ENCODE measurements at regions not wholly inside any gene's neighbourhood (a gene's known extent, or its start where the extent isn't known, plus 50 kb on each side); places are given as distances from the start of the nearest gene placed in this dataset.

DNA sequence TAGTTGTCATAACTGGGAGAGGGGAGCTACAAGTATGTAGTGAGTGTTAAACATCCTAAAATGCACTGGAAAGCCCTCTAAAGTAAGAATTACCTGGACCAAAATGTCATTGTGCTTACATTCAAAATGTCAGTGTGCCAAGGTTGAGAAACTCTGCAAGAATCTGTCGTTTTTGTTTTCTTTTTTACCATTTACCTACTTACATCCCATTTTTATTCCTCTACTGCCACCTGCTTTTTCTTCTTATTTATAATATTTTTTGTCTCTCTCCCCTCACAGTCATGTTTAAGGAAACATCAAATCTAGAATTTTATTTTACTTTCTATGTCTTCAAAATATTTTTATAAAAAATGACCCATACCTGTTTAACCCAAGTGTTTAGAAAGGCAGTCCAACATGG lies 226.4 kb downstream of the PCDH17 start:
- Histone ChIP-seq H3K79me2 (ENCODE audit: control insufficient read depth, insufficient read depth, low read length) (no peaks in the 10 kb centered on the region), H3K4me1 (ENCODE audit: control insufficient read depth in 2 of 2, insufficient read depth in 2 of 2, low read length in 2 of 2) (no peaks in the 10 kb centered on the region), H3K9ac (ENCODE audit: low read length) (no peak overlapping the region), H3K27me3 (replicated peaks in 1 of 4; ENCODE audit: control extremely low read depth in 1 of 4, control insufficient read depth in 3 of 4, insufficient read depth in 4 of 4, low read length in 3 of 4) (no peaks in the 10 kb centered on the region), H3K36me3 (replicated peaks in 1 of 2; ENCODE audit: control extremely low read depth in 1 of 2, control insufficient read depth in 1 of 2, extremely low read depth in 1 of 2, insufficient read depth in 2 of 2, low read length in 1 of 2) (no peaks in the 10 kb centered on the region), H3K27ac (ENCODE audit: low read length in 2 of 2) (no peak overlapping the region), H3K9me3 (ENCODE audit: control extremely low read depth in 1 of 3, control insufficient read depth in 2 of 3, insufficient read depth in 1 of 3, low read length in 2 of 3) (no peaks in the 10 kb centered on the region), H2AFZ (ENCODE audit: insufficient read depth, low read depth, low read length, poor library complexity, severe bottlenecking) (no peak overlapping the region), H3K4me3 (ENCODE audit: control extremely low read depth in 1 of 5, extremely low read depth in 1 of 5, insufficient read depth in 1 of 5, low read depth in 2 of 5, low read length in 4 of 5) (no peak overlapping the region), H3K4me2 (replicated peaks; ENCODE audit: low read depth, low read length, poor library complexity, severe bottlenecking) (no peak overlapping the region), H4K20me1 (ENCODE audit: control insufficient read depth, insufficient read depth, low read length, poor library complexity, severe bottlenecking) (no peaks in the 10 kb centered on the region)
- TF ChIP-seq, protein P1, sequence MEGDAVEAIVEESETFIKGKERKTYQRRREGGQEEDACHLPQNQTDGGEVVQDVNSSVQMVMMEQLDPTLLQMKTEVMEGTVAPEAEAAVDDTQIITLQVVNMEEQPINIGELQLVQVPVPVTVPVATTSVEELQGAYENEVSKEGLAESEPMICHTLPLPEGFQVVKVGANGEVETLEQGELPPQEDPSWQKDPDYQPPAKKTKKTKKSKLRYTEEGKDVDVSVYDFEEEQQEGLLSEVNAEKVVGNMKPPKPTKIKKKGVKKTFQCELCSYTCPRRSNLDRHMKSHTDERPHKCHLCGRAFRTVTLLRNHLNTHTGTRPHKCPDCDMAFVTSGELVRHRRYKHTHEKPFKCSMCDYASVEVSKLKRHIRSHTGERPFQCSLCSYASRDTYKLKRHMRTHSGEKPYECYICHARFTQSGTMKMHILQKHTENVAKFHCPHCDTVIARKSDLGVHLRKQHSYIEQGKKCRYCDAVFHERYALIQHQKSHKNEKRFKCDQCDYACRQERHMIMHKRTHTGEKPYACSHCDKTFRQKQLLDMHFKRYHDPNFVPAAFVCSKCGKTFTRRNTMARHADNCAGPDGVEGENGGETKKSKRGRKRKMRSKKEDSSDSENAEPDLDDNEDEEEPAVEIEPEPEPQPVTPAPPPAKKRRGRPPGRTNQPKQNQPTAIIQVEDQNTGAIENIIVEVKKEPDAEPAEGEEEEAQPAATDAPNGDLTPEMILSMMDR (IDR thresholded peaks at IDR 0.05) = no peak
- TF ChIP-seq EZH2 (IDR thresholded peaks at IDR 0.05; ENCODE audit: borderline replicate concordance, insufficient read depth, low read depth, low read length, poor library complexity, severe bottlenecking) = no peak
- Mint-ChIP-seq H3K27me3 (no peaks in the 10 kb centered on the region), H3K9me3 (ENCODE audit: insufficient read depth) (no peaks in the 10 kb centered on the region), H3K27ac (no peak overlapping the region), H3K4me3 (no peak overlapping the region), H3K4me1 (no peaks in the 10 kb centered on the region)
- ATAC-seq (ENCODE audit: low read depth) (no peak), DNase-seq (no peak)
- ChIA-PET POLR2A (no interaction called here), CTCF (no interaction called here)
- 25% methylated on average over 1 of the region's 1 CpG for WGBS (ENCODE audit: insufficient coverage)
- intact Hi-C loops (cut with micrococcal nuclease) = no loop called here

DNA sequence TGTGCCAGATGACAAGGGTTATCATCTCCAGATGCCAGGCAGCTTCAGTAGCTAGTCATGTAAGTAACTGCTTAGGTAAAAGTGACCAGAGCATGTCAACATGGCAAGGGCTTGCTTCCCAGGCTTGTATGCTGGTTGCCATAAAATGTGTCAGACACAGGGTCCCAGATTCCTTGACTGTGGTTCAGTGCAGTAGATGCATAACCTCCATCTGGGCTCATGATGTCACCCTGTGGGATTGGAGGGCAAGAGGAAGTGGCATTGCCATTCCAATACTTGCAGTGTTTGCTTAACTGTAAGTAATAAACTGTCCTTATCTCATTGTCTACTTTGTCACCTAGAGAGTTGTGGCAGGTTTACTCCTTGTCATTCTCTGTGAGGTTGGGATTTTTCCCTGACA lies 226.8 kb downstream of the PCDH17 start:
- POLR2A ChIA-PET = no interaction called here
- Mint-ChIP-seq H3K27ac (no peak overlapping the region), H3K4me1 (no peaks in the 10 kb centered on the region), H3K9me3 (ENCODE audit: insufficient read depth) (no peaks in the 10 kb centered on the region), H3K4me3 (no peak overlapping the region), H3K27me3 (no peaks in the 10 kb centered on the region)
- H3K27ac ChIP-seq (ENCODE audit: low read length in 2 of 2) = no peak overlapping the region
- no peak overlapping the region for H3K9ac ChIP-seq (ENCODE audit: low read length)
- ATAC-seq (ENCODE audit: low read depth) (no peak), DNase-seq (no peak)
- H3K79me2 ChIP-seq (ENCODE audit: control insufficient read depth, insufficient read depth, low read length) = no peaks in the 10 kb centered on the region
- CTCF ChIA-PET = no interaction called here
- H3K4me2 ChIP-seq (replicated peaks; ENCODE audit: low read depth, low read length, poor library complexity, severe bottlenecking) = no peak overlapping the region
- H2AFZ ChIP-seq (ENCODE audit: insufficient read depth, low read depth, low read length, poor library complexity, severe bottlenecking) = no peak overlapping the region
- H4K20me1 ChIP-seq (ENCODE audit: control insufficient read depth, insufficient read depth, low read length, poor library complexity, severe bottlenecking) = no peaks in the 10 kb centered on the region
- H3K36me3 ChIP-seq (replicated peaks in 1 of 2; ENCODE audit: control extremely low read depth in 1 of 2, control insufficient read depth in 1 of 2, extremely low read depth in 1 of 2, insufficient read depth in 2 of 2, low read length in 1 of 2) = no peaks in the 10 kb centered on the region
- no peaks in the 10 kb centered on the region for H3K9me3 ChIP-seq (ENCODE audit: control extremely low read depth in 1 of 3, control insufficient read depth in 2 of 3, insufficient read depth in 1 of 3, low read length in 2 of 3)
- no peak overlapping the region for H3K4me3 ChIP-seq (ENCODE audit: control extremely low read depth in 1 of 5, extremely low read depth in 1 of 5, insufficient read depth in 1 of 5, low read depth in 2 of 5, low read length in 4 of 5)
- TF ChIP-seq, protein P1 (IDR thresholded peaks at IDR 0.05) = no peak
- TF ChIP-seq EZH2 (IDR thresholded peaks at IDR 0.05; ENCODE audit: borderline replicate concordance, insufficient read depth, low read depth, low read length, poor library complexity, severe bottlenecking) = no peak
- H3K4me1 ChIP-seq (ENCODE audit: control insufficient read depth in 2 of 2, insufficient read depth in 2 of 2, low read length in 2 of 2) = no peaks in the 10 kb centered on the region
- H3K27me3 ChIP-seq (replicated peaks in 1 of 4; ENCODE audit: control extremely low read depth in 1 of 4, control insufficient read depth in 3 of 4, insufficient read depth in 4 of 4, low read length in 3 of 4) = no peaks in the 10 kb centered on the region
- intact Hi-C loops (cut with micrococcal nuclease) = no loop called here
